ENCODE measurements at regions not wholly inside any gene's neighbourhood (a gene's known extent, or its start where the extent isn't known, plus 50 kb on each side); places are given as distances from the start of the nearest gene placed in this dataset.
"Not testable (repeated sequence)": the region's sequence is repeated elsewhere in the genome, so short reads cannot be mapped to it uniquely, and the experiment has no call there.

GRCh38 chr13:86253497-86253896 is 454.3 kb upstream of the SLITRK6 start:
- not testable (repeated sequence) for DNase-seq (ENCODE audit: low read depth in 2 of 2)

GRCh38 chr13:86255820-86256219 is 456.6 kb upstream of the SLITRK6 start:
- DNase-seq (ENCODE audit: low read depth in 2 of 2), result not testable (repeated sequence)

- no peak for DNase-seq (ENCODE audit: low read depth in 2 of 2)
These were observed 470.3 kb upstream of the SLITRK6 start for GRCh38 chr13:86269511-86269910.

- no peak for DNase-seq (ENCODE audit: low read depth in 2 of 2)
These were observed 483.2 kb upstream of the SLITRK6 start for GRCh38 chr13:86282442-86282841.

- DNase-seq (ENCODE audit: low read depth in 2 of 2), result no peak
These were observed 483.8 kb upstream of the SLITRK6 start for GRCh38 chr13:86283031-86283430.

- DNase-seq (ENCODE audit: low read depth in 2 of 2), result no peak
These were observed 499.5 kb upstream of the SLITRK6 start for GRCh38 chr13:86298725-86299124.

- no peak for DNase-seq (ENCODE audit: low read depth in 2 of 2)
These were observed 499.9 kb upstream of the SLITRK6 start for GRCh38 chr13:86299128-86299527.

- DNase-seq (ENCODE audit: low read depth in 2 of 2), result no peak
These were observed 510.7 kb upstream of the SLITRK6 start for GRCh38 chr13:86309881-86310280.

GRCh38 chr13:86313421-86313820 is 514.2 kb upstream of the SLITRK6 start:
- DNase-seq (ENCODE audit: low read depth in 2 of 2), result no peak

GRCh38 chr13:86318450-86318849 is 519.2 kb upstream of the SLITRK6 start:
- DNase-seq (ENCODE audit: low read depth in 2 of 2), result no peak

GRCh38 chr13:86324191-86324590 is 525.0 kb upstream of the SLITRK6 start:
- no peak for DNase-seq (ENCODE audit: low read depth in 2 of 2)

- no peak for DNase-seq (ENCODE audit: low read depth in 2 of 2)
These were observed 556.1 kb upstream of the SLITRK6 start for GRCh38 chr13:86355301-86355700.

- DNase-seq (ENCODE audit: low read depth in 2 of 2), result no peak
These were observed 557.9 kb upstream of the SLITRK6 start for GRCh38 chr13:86357106-86357505.

- not testable (repeated sequence) for DNase-seq (ENCODE audit: low read depth in 2 of 2)
These were observed 564.5 kb upstream of the SLITRK6 start for GRCh38 chr13:86363749-86364148.

GRCh38 chr13:86368924-86369323 is 569.7 kb upstream of the SLITRK6 start:
- DNase-seq (ENCODE audit: low read depth in 2 of 2), result no peak

GRCh38 chr13:86377451-86377850 is 578.2 kb upstream of the SLITRK6 start:
- no peak for DNase-seq (ENCODE audit: low read depth in 2 of 2)

- DNase-seq (ENCODE audit: low read depth in 2 of 2), result no peak
These were observed 579.4 kb upstream of the SLITRK6 start for GRCh38 chr13:86378628-86379027.

- DNase-seq (ENCODE audit: low read depth in 2 of 2), result no peak
These were observed 583.9 kb upstream of the SLITRK6 start for GRCh38 chr13:86383151-86383550.

- no peak for DNase-seq (ENCODE audit: low read depth in 2 of 2)
These were observed 584.3 kb upstream of the SLITRK6 start for GRCh38 chr13:86383561-86383960.

GRCh38 chr13:86397635-86398034 is 598.4 kb upstream of the SLITRK6 start:
- no peak for DNase-seq (ENCODE audit: low read depth in 2 of 2)

- DNase-seq (ENCODE audit: low read depth in 2 of 2), result no peak
These were observed 600.4 kb upstream of the SLITRK6 start for GRCh38 chr13:86399572-86399971.

- no peak for DNase-seq (ENCODE audit: low read depth in 2 of 2)
These were observed 603.3 kb upstream of the SLITRK6 start for GRCh38 chr13:86402500-86402899.

- DNase-seq (ENCODE audit: low read depth in 2 of 2), result no peak
These were observed 604.0 kb upstream of the SLITRK6 start for GRCh38 chr13:86403181-86403580.

GRCh38 chr13:86409466-86410241 is 610.4 kb upstream of the SLITRK6 start:
- no peak for DNase-seq (ENCODE audit: low read depth in 2 of 2)
